NOMO-1 treated with dmso at 0.1 percent for 144 hours (cell line): ENCODE measurements at regions not wholly inside any gene's neighbourhood (a gene's known extent, or its start where the extent isn't known, plus 50 kb on each side); places are given as distances from the start of the nearest gene placed in this dataset.

Source experiments
- DNase-seq: peaks from one replicate; lab custom pipeline; 2025; ENCODE audit not compliant: unreplicated experiment; lab: John Stamatoyannopoulos, UW

GRCh38 chr16:72523087-72523486 lies 351.1 kb upstream of the PMFBP1 start:
- DNase-seq, result no peak

DNA sequence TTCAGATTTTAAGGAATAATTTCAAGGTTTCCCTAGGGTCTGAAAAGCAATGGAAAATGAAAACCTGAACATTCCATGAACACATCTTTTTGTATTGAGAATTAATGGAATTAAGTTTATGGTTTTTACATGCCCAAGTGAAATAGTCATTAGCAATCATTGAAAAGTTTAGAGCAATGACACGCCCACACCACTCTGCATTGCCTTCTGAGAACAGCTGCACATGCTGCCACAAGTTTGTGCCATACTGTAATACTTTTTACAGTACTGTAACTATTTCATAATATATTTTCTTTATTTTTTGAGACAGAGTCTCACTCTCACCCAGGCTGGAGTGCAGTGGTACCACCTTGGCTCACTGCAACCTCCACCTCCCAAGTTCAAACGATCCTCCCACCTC lies 345.2 kb upstream of the PMFBP1 start:
- DNase-seq, result no peak

- no peak for DNase-seq
Observed at GRCh38 chr16:72511171-72511570, 339.2 kb upstream of the PMFBP1 start.

- no peak for DNase-seq
Observed at GRCh38 chr16:72508191-72508590, 336.2 kb upstream of the PMFBP1 start.

GRCh38 chr16:72502594-72503005 lies 330.6 kb upstream of the PMFBP1 start:
- DNase-seq, result no peak

DNA sequence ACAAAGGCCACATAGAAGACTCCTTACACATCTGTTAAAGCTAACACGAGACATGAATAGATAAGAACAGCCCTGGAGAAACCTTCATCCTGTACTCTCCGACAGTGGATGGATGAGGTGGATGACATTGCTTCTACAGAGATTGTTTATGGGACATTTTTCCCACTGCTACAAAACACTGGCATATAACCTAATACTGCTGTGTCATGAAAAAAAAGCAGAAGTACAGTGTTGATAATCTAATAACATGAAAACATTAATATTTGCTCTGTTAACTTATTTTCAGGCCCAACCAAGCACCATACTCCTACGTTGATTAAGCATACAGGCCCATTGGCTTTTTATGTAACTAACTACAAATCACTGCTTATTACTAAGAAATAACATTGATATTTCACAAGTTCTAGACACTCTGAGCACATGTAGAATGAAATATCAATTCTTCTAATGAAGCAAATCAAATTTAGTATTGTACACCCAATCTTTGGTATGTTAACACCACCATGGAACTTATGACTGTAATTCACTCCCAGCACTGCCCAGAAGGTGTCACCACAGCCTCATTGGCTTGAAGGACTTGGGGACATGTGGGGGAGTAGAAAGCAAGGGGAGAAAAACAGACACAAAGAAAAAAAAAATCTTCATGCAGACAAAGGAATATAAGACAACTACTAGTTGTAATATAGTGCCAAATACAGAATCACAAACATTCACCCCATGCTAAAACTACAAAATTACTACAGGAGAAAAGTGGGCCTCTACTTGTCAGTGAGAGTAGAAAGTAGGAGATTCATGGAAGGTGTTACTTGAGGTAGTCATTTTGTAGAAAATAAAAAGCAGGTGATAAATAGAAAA lies 330.0 kb upstream of the PMFBP1 start:
- DNase-seq, result peak; percentile 1

DNA sequence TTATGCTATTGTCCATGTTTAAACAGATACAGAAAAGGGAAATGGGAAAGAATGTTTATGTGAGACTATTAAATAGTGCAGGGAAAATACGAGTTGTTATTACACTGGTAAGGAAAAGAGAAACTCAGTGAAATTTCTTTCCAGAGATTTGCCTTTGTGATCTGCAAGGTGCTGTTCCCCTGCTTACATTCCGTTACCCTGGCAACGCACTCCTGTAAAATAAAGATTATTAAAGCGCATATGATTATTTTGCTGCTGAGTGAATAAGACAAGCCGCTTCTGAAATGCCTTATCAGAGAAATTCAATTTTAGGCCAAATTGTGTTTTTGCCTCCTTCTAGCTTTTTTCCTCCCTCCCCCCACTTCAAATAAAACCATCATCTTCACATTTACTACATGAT lies 328.6 kb upstream of the PMFBP1 start:
- DNase-seq, result no peak

GRCh38 chr16:72493716-72494415 lies 321.9 kb upstream of the PMFBP1 start:
- DNase-seq, result no peak

GRCh38 chr16:72487283-72487682 lies 315.3 kb upstream of the PMFBP1 start:
- DNase-seq, result no peak

GRCh38 chr16:72482695-72483094 lies 310.7 kb upstream of the PMFBP1 start:
- DNase-seq, result no peak

DNA sequence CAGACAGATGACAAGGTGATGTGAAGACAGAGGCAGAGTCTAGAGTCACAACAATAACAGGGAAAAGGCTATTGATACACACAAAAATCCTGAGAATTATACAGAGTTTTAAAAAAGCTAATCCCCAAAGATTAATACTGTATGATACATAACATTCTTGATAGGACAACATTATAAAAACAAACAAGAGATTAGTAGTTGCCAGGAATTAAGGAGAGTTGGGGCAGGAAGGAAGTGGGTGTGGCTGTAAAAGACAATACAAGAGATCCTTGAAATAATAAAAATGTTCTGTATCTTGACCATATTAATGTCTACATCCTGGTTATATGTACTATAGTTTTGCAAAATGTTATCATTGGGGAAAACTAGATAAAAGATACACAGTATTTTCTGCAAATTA lies 309.5 kb upstream of the PMFBP1 start:
- no peak for DNase-seq

GRCh38 chr16:72480911-72481310 lies 309.0 kb upstream of the PMFBP1 start:
- DNase-seq, result no peak

DNA sequence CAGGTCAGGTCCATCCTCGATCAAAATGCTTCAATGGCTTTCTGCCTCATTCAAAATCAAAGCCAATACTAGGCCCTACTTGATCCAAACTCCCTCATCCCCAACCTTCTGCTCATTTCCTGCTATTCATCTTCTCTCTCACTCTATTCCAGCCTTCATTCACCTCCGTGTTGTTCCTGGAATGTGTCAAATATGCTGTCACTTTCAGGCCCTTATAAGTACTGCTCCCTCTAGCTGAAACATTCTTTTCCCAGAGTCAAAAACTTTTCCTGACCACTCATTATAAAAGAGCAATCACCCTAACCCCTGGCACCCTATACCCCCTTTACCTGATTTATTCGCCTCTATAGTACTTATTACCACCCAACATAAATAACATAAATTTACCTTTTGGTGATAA lies 303.7 kb upstream of the PMFBP1 start:
- DNase-seq, result no peak

DNA sequence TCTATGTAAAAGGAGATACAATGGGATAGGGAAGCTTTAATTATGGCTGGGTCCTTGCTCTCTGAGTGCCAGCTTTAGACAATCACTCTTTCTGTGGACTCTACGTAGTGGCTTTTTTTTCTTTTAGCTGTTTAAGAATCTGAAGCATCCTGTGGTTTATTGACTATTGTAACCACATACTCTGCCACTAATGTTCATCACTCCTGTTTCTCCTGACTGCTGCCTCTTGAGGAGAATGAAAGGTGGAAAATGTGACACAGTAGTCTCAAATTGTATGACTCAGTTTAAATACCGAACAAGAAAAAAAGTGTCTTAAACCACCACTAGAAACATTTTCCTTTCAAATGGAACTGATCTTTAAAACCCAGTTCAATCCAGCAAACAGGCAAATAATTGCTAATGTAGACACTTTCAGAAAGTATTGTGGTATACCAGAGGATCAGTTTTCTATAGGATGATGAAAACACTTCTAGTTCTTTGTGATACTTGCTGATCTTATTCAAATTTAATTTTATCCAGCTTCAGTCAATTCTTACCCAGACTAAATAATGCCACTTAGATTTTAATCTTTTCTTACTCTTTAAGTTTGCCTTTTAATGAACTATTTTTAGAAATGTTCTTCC lies 302.7 kb upstream of the PMFBP1 start:
- no peak for DNase-seq

- no peak for DNase-seq
Observed at GRCh38 chr16:72473631-72474030, 301.7 kb upstream of the PMFBP1 start.

DNA sequence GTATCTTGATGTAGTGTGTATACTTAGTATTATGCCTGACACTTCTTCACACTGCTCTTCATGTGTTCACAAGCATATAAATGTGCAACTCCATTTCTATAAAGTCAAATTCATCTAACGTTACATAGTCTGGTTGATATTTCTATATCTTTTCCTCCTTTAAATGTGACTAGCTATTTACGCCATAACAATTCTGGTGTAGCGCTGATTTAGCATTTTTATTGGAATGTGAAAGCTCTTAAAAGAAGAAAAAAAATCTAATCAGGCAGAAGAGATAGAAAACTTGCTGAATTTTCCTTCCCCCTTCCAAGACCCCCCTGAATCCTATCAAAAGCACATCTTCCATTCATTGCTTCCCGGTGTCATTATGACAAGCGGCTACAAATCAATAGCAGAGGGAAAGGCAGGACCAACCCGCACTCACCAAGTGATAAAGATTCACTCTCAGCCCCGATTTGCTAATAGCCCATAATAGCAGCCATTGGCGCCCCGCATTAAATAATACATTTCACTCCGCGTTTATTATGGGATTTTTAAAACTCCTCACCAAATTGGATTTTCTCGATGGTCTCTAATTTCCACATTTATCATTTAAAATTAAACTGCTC lies 299.5 kb upstream of the PMFBP1 start:
- no peak for DNase-seq

DNA sequence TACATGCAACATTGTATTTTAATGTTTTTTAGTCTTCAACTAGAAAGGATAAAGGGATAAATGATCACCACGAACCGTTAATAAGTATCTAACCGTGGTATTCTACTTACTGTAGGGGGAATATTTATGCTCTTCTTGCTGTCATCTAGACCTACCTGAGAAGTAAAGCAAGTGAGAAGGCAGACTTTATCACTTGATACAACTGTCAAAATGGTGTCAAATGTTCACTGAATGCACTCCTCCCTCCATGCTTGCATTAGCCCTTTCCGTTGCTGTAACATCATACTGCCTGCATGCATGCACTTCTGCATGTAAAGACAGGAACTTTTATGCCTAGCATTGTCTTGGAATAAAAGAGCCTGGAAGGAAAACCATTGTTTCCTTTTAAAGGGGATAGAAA lies 298.6 kb upstream of the PMFBP1 start:
- DNase-seq, result no peak

GRCh38 chr16:72469932-72470331 lies 298.0 kb upstream of the PMFBP1 start:
- no peak for DNase-seq

DNA sequence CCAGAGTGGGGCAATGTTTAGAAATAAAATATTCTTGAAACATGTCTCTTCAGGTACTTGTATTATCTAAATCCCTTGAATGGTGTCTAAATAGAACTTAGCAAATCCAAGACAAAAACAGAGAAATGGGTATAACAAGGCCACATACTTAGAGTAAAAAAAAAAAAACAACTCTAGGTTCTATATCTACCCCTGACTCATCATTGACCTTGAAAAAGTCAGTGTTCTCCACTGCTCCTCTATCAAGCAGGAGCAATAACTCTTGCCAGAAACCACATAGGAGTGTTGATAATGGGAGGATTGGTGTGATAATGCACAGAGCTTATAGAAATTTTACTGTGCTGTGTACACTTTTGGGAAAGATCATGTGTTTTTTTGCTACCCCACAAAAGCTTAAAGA lies 296.6 kb upstream of the PMFBP1 start:
- DNase-seq, result no peak

- DNase-seq, result peak; percentile 5
Observed at GRCh38 chr16:72467157-72467759, 295.3 kb upstream of the PMFBP1 start.
